ENCODE measurements at regions not wholly inside any gene's neighbourhood (a gene's known extent, or its start where the extent isn't known, plus 50 kb on each side); places are given as distances from the start of the nearest gene placed in this dataset.

DNA sequence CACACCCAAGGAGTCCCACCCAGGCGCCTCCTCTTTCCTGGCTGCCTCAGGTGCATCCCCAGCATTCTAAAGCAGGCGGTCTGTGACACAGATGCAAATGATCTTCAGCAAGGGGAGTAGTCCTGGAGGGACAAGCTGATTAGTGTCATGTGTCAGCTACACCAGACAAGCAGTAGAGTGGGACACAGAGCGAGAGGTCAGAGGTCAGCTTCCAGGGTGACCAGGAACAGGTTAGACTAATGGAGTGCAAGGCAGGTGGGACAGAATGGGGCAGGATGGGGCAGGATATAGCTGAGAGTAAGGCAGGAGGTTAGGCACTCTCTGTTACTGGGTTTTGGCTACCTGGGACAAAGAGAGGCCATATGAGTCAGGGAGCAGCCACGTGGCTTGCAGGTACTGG, 534.0 kb downstream of the FUT8 start:
- no peaks in the 10 kb centered on the region for H3K79me2 ChIP-seq (ENCODE audit: insufficient read depth)
- no peak overlapping the region for H3K4me2 ChIP-seq
- WGBS (ENCODE audit: low lambda C conversion rate) = 14% methylated on average over 4 of the region's 4 CpGs
- no peak overlapping the region for H2AFZ ChIP-seq (ENCODE audit: low read depth)
- H3F3A ChIP-seq (replicated peaks; ENCODE audit: insufficient read depth) = no peaks in the 10 kb centered on the region
- H3K9me2 ChIP-seq = no peaks in the 10 kb centered on the region
- no peak overlapping the region for H3K9ac ChIP-seq
- peaks cover 0 to 12% of the 10 kb centered on the region in 2 experiments; a peak in 1 of 4 replicates for H3K4me1 ChIP-seq (ENCODE audit: control insufficient read depth in 1 of 2, insufficient read depth in 2 of 2, low read depth in 1 of 2, low read length in 1 of 2)
- no peak for DNase-seq
- H3K4me3 ChIP-seq (ENCODE audit: low read depth in 2 of 2, low read length in 1 of 2) = no peak overlapping the region
- no peak overlapping the region for H3K27ac ChIP-seq (ENCODE audit: low read depth in 2 of 2, low read length in 1 of 2)
- no peaks in the 10 kb centered on the region for H3K27me3 ChIP-seq (ENCODE audit: insufficient read depth)
- H3K9me3 ChIP-seq = no peaks in the 10 kb centered on the region
- H4K20me1 ChIP-seq (ENCODE audit: insufficient read depth) = no peaks in the 10 kb centered on the region
- no peaks in the 10 kb centered on the region for H3K36me3 ChIP-seq (replicated peaks in 1 of 2; ENCODE audit: control insufficient read depth in 1 of 2, insufficient read depth in 2 of 2, low read length in 1 of 2)
- TF ChIP-seq TCF12 (IDR thresholded peaks at IDR 0.05) (no peak), RCOR1 (IDR thresholded peaks at IDR 0.05; ENCODE audit: low read length) (no peak), FOXJ3 (CRISPR knock-in tag; IDR thresholded peaks at IDR 0.05) (no peak)
- CTCF ChIA-PET = interaction anchor here (1.3 to 2.7 kb wide), 4 partner anchors 8 to 122 kb away, joined by 4 to 17 read pairs (median 5); no protein-coding TSS in a partner anchor
- POLR2A ChIA-PET = no interaction called here

DNA sequence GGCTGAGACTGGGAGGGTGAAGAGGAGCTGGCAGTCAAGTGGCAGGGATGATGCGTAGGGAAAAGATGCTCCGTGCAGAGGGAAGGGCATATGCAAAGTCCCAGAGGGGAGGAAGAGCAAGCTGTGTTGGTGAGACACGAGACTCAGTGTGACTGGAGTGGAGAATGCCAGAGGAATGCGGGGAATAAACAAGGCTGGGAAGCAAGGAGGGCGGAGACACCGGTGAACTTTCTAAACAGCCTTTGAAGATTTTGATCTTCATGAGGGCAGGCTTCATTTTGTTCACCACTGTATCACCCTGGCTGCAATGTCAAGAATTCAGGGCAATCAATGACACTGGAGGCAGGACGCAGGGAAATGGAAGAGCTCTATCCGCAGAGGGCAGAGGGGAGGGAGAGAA, 535.8 kb downstream of the FUT8 start:
- DNase-seq = no peak
- no peaks in the 10 kb centered on the region for H3K27me3 ChIP-seq (ENCODE audit: insufficient read depth)
- H2AFZ ChIP-seq (ENCODE audit: low read depth) = no peak overlapping the region
- H3K4me1 ChIP-seq (ENCODE audit: control insufficient read depth in 1 of 2, insufficient read depth in 2 of 2, low read depth in 1 of 2, low read length in 1 of 2) = peaks cover 0 to 12% of the 10 kb centered on the region in 2 experiments; a peak in 1 of 4 replicates
- POLR2A ChIA-PET = no interaction called here
- H3F3A ChIP-seq (replicated peaks; ENCODE audit: insufficient read depth) = no peaks in the 10 kb centered on the region
- H3K9me3 ChIP-seq = no peaks in the 10 kb centered on the region
- CTCF ChIA-PET = interaction anchor here (1.4 to 3.5 kb wide), 2 partner anchors 10 to 12 kb away, joined by 7 to 27 read pairs; no protein-coding TSS in a partner anchor
- no peak overlapping the region for H3K9ac ChIP-seq
- TF ChIP-seq RFX5 (IDR thresholded peaks at IDR 0.05; ENCODE audit: low read length) (no peak), RXRA (IDR thresholded peaks at IDR 0.05; ENCODE audit: borderline replicate concordance, low read depth) (no peak), POLR2AphosphoS5 (IDR thresholded peaks at IDR 0.05; ENCODE audit: low read depth, low read length) (no peak), SIN3A (IDR thresholded peaks at IDR 0.05; ENCODE audit: borderline replicate concordance, low read depth, low read length) (no peak), FOXM1 (IDR thresholded peaks at IDR 0.05; ENCODE audit: low read depth) (no peak), RAD21 (IDR thresholded peaks at IDR 0.05; ENCODE audit: low read length) (no peak), MEF2A (IDR thresholded peaks at IDR 0.05; ENCODE audit: borderline replicate concordance, low read depth) (no peak), TAF1 (IDR thresholded peaks at IDR 0.05; ENCODE audit: borderline replicate concordance, low read depth, low read length) (no peak)
- TF ChIP-seq, protein P1, sequence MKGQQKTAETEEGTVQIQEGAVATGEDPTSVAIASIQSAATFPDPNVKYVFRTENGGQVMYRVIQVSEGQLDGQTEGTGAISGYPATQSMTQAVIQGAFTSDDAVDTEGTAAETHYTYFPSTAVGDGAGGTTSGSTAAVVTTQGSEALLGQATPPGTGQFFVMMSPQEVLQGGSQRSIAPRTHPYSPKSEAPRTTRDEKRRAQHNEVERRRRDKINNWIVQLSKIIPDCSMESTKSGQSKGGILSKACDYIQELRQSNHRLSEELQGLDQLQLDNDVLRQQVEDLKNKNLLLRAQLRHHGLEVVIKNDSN (IDR thresholded peaks at IDR 0.05; ENCODE audit: borderline replicate concordance, low read depth) = no peak
- TF ChIP-seq, protein P2, sequence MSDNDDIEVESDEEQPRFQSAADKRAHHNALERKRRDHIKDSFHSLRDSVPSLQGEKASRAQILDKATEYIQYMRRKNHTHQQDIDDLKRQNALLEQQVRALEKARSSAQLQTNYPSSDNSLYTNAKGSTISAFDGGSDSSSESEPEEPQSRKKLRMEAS (IDR thresholded peaks at IDR 0.05; ENCODE audit: low read depth) = no peak
- TF ChIP-seq, protein P3, sequence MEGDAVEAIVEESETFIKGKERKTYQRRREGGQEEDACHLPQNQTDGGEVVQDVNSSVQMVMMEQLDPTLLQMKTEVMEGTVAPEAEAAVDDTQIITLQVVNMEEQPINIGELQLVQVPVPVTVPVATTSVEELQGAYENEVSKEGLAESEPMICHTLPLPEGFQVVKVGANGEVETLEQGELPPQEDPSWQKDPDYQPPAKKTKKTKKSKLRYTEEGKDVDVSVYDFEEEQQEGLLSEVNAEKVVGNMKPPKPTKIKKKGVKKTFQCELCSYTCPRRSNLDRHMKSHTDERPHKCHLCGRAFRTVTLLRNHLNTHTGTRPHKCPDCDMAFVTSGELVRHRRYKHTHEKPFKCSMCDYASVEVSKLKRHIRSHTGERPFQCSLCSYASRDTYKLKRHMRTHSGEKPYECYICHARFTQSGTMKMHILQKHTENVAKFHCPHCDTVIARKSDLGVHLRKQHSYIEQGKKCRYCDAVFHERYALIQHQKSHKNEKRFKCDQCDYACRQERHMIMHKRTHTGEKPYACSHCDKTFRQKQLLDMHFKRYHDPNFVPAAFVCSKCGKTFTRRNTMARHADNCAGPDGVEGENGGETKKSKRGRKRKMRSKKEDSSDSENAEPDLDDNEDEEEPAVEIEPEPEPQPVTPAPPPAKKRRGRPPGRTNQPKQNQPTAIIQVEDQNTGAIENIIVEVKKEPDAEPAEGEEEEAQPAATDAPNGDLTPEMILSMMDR (IDR thresholded peaks at IDR 0.05) = no peak
- no peaks in the 10 kb centered on the region for H4K20me1 ChIP-seq (ENCODE audit: insufficient read depth)
- no peak overlapping the region for H3K4me3 ChIP-seq (ENCODE audit: low read depth in 2 of 2, low read length in 1 of 2)
- no peak overlapping the region for H3K4me2 ChIP-seq
- no peaks in the 10 kb centered on the region for H3K36me3 ChIP-seq (replicated peaks in 1 of 2; ENCODE audit: control insufficient read depth in 1 of 2, insufficient read depth in 2 of 2, low read length in 1 of 2)
- H3K9me2 ChIP-seq = no peaks in the 10 kb centered on the region
- no peak overlapping the region for H3K27ac ChIP-seq (ENCODE audit: low read depth in 2 of 2, low read length in 1 of 2)
- no peaks in the 10 kb centered on the region for H3K79me2 ChIP-seq (ENCODE audit: insufficient read depth)
- 68% methylated on average over 8 of the region's 8 CpGs for WGBS (ENCODE audit: low lambda C conversion rate)

Measured in SK-N-SH (cell line).